ENCODE measurements at regions not wholly inside any gene's neighbourhood (a gene's known extent, or its start where the extent isn't known, plus 50 kb on each side); places are given as distances from the start of the nearest gene placed in this dataset.
A peak's percentile ranks its signal among the peaks of the same experiment; 100 is the strongest.

GRCh38 chr11:112554586-112554985 is 293.9 kb upstream of the PLET1 start:
- H3K4me1 Mint-ChIP-seq (ENCODE audit: low read depth): peaks cover 19% of the 10 kb centered on the region
- peaks cover 8% of the 10 kb centered on the region for H3K9me3 Mint-ChIP-seq (ENCODE audit: low read depth)
- TF ChIP-seq CTCF (IDR thresholded peaks at IDR 0.05): no peak
- peaks cover 7% of the 10 kb centered on the region for H3K27me3 Mint-ChIP-seq (ENCODE audit: low read depth)
- H3K4me3 Mint-ChIP-seq (ENCODE audit: unreplicated experiment): no peak overlapping the region
- no peak for DNase-seq (ENCODE audit: low spot score)
- H3K27ac Mint-ChIP-seq (ENCODE audit: unreplicated experiment): no peak overlapping the region
- H3K36me3 Mint-ChIP-seq (ENCODE audit: low read depth): peaks cover 1% of the 10 kb centered on the region

- no peak overlapping the region for H3K27ac Mint-ChIP-seq (ENCODE audit: unreplicated experiment)
- peaks cover 19% of the 10 kb centered on the region for H3K4me1 Mint-ChIP-seq (ENCODE audit: low read depth)
- peaks cover 7% of the 10 kb centered on the region for H3K27me3 Mint-ChIP-seq (ENCODE audit: low read depth)
- DNase-seq (ENCODE audit: low spot score): no peak
- H3K9me3 Mint-ChIP-seq (ENCODE audit: low read depth): peaks cover 8% of the 10 kb centered on the region
- TF ChIP-seq CTCF (IDR thresholded peaks at IDR 0.05): peak; percentile 74
- no peak overlapping the region for H3K4me3 Mint-ChIP-seq (ENCODE audit: unreplicated experiment)
- peaks cover 1% of the 10 kb centered on the region for H3K36me3 Mint-ChIP-seq (ENCODE audit: low read depth)
Observed at GRCh38 chr11:112555491-112556364, 295.1 kb upstream of the PLET1 start.

- Mint-ChIP-seq H3K36me3 (ENCODE audit: low read depth) (no peaks in the 10 kb centered on the region), H3K4me3 (ENCODE audit: unreplicated experiment) (no peak overlapping the region), H3K4me1 (ENCODE audit: low read depth) (peaks cover 23% of the 10 kb centered on the region), H3K27me3 (ENCODE audit: low read depth) (no peaks in the 10 kb centered on the region), H3K27ac (ENCODE audit: unreplicated experiment) (no peak overlapping the region), H3K9me3 (ENCODE audit: low read depth) (peaks cover 5% of the 10 kb centered on the region)
- no peak for DNase-seq (ENCODE audit: low spot score)
- no peak for TF ChIP-seq CTCF (IDR thresholded peaks at IDR 0.05)
Observed at GRCh38 chr11:112558691-112559090, 298.0 kb upstream of the PLET1 start.

- no peak overlapping the region for H3K4me3 Mint-ChIP-seq (ENCODE audit: unreplicated experiment)
- no peak for DNase-seq (ENCODE audit: low spot score)
- H3K27ac Mint-ChIP-seq (ENCODE audit: unreplicated experiment): peak overlapping the region; percentile 55
Observed at GRCh38 chr11:112563808-112564207, 303.1 kb upstream of the PLET1 start.

More at GRCh38 chr11:112563808-112564207, 303.1 kb upstream of the PLET1 start:
- peaks cover 3% of the 10 kb centered on the region for H3K9me3 Mint-ChIP-seq (ENCODE audit: low read depth)
- no peak for TF ChIP-seq CTCF (IDR thresholded peaks at IDR 0.05)
- peaks cover 31% of the 10 kb centered on the region for H3K4me1 Mint-ChIP-seq (ENCODE audit: low read depth)
- H3K27me3 Mint-ChIP-seq (ENCODE audit: low read depth): no peaks in the 10 kb centered on the region
- no peaks in the 10 kb centered on the region for H3K36me3 Mint-ChIP-seq (ENCODE audit: low read depth)

Data from chondrocyte (in vitro differentiated cells).